Globus pallidus (tissue), 1 donor: ENCODE measurements at regions not wholly inside any gene's neighbourhood (a gene's known extent, or its start where the extent isn't known, plus 50 kb on each side); places are given as distances from the start of the nearest gene placed in this dataset.
"Not testable (repeated sequence)": the region's sequence is repeated elsewhere in the genome, so short reads cannot be mapped to it uniquely, and the experiment has no call there.

Source experiments
- DNase-seq: peaks from one replicate; pipeline ENCODE4 v3.0.0-alpha.2; 2015; ENCODE audit warnings: low spot score

DNA sequence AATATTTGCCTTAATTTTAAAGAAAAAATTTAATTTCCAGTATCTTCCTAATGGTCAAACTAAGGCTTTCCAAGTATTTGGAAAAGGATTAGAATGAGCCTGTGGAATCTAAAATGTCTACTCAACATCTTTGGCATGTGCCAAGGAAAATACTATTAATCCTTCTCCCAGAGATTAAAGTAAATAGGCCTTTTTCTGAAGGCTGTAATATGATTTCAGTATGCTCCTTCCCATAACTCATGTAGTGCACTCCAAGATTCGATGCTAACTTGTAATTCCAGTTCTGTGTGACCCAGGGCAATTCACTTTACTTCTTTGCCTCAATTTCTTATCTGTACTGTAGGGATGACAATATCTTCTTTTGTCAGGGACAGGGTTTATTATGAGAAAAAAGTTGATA is 196.9 kb downstream of the ZIC5 start:
- DNase-seq = no peak

DNA sequence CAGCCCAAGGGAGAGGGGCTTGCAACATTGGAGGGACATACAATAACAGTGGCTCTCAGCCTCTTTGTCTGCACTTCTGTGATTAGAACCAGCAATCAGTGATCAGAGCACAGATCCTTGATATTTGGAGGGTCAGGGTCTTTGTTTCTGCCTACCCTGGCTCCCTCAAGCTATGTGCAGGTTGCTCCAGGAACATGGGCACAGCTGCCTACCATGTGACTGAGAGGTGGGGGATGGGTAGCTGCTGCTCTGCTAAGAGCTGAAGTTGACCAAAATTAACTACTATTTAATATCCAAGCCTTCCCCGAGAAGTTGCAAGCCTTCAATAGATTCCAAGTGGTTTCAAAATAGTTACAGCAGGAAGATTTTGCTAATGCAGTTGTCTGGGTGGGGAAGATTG is 202.6 kb downstream of the ZIC5 start:
- no peak for DNase-seq

DNA sequence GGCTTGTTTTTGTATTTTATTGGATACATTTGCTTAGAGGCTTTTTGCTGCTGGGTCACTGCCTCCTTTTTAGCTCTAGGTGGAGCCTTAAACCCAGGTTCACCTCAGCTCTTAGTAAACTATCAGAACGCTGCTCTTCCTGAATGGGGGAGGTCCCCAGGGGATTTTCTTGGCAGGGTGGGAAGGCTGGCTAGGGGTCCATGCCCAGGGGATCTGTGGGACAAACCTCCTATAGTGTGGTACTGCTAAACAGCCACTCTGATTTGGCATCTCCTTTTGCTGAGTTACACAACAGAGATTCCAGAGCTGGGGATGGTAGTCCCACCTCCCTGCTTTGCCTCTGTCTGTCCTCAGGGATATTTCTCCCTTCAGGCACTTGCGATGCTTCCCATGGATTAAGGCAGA is 204.9 kb downstream of the ZIC5 start:
- no peak for DNase-seq

DNA sequence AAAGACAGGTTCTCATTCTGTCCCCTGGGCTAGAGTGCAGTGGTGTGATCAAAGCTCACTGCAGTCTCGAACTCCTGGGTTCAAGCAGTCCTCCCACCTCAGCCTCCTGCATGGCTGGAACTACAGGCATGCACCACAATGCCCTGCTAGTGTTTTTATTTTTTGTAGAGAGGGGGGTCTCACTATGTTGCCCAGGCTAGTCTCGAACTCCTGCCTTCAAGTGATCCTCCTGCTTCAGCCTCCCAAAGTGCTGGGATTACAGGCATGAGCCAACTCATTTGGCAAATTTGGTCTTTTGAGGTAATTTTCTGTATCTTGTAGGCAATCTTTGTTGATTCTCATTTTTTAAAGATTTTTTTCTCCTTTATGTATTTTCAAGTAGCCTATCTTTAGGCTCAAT is 205.7 kb downstream of the ZIC5 start:
- no peak for DNase-seq

DNA sequence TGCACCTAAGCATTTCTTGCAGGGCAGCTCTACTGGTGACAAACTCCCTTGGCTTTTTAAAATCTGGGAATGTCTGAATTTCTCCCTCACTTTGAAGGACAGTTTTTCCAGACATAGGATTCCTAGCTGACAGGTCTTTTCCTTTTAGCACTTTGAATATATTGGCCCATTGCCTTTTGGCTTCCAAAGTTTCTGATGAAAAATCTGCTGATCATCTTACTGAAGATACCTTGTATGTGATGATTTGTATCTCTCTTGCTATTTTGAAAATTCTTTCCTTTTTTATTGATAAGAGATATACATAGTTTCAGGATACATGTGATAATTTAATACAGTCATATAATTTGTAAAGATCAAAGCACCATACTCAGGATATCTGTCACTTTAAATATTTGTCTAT is 211.1 kb downstream of the ZIC5 start:
- DNase-seq = no peak

DNA sequence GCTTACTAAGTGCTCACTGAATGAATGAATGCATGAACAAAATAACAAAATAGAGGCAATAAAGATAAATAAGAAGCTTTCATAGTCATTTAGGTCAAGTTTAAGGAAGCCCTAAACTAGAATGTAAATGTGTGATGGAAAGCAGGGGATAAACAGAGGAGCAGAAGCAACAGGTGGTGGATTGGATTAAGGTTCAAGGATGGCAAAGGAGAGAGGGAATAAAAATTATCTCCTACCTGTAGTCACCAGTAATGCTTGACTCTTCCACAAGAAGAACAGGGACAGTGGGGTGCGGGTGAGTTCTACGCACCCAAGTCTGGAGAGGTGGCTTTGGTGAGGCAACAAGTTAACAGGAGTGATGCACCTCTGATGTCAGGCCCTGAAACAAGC is 212.4 kb downstream of the ZIC5 start:
- no peak for DNase-seq

DNA sequence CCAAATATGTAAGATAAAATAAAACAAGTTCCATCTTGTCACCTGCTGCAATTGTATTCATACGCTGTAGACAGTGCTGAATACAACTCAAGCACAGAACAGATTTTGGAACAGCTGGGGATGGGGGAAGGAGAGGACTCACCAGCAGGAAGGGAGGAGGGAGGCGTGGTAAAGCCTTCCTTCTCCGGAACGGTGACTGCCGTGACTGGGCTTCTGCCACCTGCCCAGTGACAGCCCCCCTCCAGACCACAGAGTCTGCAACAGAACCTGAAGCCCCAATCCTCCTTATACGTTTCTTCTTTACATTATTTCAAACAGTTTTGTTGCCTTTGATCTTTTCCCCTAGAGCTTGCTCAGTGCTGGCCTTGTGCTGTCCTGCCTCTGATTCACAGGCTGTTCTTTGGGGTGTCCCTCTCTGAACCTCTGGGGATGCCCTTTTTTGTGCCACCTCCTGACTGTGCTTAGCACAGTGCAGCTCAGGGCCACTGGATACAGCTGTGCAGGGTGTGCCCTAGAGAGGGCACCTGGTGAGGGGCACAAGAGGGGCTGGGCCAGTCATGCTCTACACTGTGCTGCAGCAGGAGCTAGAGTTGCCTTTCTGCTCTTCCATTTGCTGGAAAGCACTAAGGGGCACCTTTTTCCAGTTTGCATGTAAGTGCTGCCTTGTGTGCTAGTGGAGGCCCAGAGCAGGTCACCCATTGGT is 213.0 kb downstream of the ZIC5 start:
- no peak for DNase-seq

DNA sequence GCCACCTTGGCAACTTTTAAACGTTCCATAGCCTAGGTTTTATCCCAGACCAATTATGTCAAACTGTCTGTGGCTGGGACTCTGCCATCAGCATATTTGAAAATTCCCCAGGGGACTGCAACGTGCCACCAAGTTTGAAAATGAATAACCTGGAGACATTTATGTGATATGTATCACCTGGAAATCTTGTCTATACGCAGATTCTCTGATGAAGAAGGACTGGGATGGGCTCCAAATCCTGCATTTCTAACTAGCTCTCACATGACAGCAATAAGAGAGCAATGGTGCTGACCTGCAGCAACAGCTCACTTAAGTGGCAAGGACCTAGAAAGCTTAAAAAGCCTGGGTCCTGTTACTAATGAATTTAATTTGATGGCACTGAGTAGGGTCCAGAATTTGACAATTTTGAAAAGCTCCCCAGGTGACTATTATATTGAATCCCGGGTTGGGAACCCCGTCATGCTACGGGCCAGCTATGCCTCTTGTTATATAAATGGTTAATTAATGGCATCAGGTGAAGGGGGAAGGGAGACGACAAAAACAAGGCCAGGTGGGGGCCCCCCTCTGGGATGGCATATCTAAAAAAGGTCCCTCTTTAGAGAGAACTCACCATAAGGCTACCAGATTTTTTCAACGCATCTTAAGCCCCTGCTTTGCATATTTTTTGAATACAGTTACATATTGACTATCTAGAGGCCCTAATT is 213.7 kb downstream of the ZIC5 start:
- no peak for DNase-seq

DNA sequence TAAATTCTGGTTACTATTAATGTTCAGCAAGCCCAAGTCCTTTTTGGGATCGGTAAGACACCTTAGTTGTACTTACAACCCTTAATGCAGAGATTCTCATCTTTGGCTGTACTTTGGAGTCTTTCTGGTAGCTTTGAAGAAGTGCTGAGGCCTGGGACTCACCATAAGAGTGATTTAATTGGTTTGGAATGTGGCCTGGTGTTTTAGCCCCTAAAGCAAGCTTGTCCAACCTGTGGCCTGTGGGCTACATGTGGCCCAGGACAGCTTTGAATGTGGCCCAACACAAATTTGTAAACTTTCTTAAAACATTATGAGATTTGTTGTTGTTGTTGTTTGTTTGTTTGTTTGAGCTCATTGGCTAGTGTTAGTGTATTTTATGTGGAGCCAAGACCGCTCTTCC is 215.3 kb downstream of the ZIC5 start:
- DNase-seq = no peak

DNA sequence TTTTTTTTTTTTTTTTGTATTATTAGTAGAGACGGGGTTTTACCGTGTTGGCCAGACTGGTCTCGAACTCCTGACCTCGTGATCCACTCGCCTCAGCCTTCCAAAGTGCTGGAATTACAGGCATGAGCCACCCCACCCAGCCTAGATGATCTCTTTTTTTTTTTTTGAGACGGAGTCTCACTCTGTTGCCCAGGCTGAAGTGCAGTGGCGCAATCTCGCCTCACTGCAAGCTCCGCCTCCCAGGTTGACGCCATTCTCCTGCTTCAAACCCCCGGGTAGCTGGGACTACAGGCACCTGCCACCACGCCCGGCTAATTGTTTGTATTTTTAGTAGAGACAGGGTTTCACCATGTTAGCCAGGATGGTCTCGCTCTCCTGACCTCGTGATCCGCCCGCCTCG is 216.8 kb downstream of the ZIC5 start:
- DNase-seq = not testable (repeated sequence)

DNA sequence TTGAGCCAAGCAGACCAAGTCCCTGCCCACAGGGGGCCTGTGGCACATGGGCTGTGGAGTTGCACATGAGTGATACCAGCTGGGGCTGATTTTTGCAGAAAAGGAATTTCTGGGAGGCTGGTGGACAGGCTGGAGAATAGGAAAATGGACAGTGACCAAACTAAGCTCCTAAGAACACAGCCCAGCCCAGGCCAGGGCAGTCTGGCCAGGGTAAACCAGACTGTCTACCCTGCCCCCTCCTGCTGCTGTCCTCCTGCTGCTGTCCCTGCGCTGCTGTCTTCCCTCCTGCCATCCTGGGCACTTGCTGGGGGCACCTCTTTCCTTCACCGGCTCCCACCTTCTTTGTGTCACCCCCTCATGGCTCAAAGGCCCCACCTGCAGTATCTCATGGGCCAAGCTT is 219.2 kb downstream of the ZIC5 start:
- no peak for DNase-seq

DNA sequence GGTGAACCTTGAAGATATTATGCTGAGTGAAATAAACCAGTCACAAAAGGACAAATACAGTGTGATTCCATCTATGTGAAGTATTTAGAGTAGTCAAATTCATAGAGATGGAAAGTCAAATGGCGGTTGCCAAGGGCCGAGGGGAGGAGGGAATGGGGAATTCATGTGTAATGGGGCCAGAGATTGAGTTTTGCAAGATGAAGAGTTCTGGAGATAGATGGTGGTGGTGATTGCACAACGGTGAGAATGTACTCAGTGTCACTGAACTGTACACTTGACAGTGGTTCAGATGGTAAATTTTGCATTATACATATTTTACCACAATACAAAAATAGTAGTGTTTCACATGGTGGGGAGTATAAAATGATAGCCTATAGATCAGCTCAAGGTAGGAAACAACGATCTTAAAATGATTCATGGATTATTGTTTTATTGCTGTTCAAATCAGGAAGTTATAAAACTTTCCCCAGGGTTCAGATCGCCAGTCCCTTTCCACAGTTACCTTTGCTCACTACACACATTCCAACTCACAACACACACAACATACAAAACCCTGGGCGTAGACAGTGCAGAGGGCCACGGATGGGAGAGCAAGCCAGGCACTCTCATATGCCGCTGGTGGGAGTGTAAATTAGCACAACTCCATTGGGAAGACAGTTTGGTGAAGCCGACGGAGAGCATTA is 219.9 kb downstream of the ZIC5 start:
- DNase-seq = no peak

DNA sequence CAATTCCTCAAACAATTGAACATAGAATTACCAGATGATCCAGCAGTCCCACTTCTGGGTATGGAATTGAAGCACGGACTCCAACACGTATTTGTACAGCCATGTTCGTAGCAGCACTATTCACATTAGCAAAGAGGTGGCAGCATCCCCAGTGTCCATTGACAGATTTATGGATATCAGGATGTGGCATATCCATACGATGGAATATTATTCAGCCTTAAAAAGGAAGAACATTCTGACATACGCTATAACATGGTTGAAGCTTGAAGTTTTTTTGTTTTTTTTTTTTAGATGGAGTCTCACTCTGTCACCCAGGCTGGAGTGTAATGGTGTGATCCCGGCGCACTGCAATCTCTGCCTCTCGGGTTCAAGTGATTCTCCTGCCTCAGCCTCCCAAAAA is 220.6 kb downstream of the ZIC5 start:
- DNase-seq = no peak

DNA sequence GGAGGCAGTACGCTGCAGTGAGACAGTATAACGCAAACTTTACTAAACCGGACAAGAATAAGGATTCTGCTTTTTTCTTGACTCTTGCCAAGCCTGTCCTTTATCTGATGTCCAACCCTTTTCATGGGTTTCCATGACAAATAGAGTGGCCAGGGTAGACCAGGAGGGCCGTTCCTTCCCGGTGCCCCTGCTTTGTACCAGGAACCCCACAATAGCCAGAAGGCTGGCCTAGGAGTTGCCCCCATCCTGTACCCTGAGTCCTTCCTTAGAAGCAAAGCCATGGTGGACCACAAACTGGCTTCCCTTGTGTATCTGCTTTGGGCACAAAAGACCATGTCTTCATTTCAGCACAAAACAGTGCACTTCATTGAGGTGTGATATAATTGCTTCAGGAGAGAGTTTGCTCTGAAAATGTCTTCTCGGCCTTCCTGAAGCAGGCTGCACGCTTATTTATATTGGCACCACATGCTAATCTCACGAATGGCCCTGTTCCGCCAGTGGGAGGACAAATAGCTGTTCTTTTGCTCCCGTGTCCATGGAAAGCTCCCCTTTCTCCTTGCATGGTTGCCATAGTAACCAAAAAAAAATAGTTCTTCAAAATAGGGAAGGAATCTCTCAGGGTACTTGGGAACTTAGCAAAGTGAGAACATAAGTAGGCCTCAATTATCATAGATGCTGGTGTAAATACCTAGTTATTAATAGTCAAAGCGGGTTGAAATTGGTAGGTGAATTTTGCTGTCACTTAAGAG is 222.1 kb downstream of the ZIC5 start:
- no peak for DNase-seq

DNA sequence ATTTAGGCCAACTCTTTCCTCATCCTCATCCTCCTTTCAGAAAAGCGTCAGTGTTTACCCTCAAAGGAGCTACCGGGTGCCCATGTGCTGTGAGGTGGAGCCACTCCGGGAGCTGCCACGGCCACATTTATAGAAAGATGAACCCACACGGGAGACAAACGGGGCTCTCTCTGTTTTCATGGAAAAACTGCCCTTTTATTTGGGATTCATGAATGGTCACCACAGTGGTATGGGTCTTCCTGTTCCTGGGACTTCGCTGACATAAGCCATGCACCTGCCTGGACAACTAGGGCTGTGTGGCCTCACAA is 224.2 kb downstream of the ZIC5 start:
- DNase-seq = no peak

DNA sequence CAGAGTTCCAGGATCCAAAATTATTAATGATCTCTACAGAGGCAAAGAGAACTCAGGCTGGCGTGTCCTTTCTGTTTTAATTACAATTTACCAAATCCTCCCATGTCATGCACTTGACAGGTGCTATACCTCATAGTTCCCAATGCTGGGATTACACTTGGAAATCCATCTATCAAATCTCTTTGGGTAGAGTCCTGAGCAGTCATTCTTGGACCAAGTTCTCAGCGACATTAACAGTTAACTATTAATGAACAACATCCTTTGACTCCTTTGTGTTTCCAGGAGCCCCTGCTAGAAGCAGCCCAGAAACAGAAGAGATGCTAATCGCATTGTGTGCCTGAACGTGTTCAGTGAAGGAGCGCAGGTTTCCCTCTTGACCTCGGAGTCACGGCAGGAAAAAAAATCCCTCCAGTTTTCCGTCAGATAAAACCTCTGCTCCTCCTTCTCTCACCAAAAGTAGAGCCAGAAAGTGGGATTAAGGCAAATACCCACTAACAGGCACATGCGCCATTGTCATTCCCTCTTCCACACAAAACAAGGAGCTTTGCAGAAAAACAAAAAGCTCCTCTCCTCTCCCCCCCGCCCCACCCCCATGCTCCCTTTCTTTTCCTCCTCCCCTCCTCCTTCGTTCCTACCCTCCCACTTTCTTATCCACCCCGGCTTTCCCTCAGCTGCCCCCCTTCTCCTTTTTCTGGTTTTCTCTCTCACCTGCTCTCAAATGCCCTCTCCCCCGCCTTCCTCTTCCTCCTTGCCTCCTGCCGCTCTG is 224.7 kb downstream of the ZIC5 start:
- no peak for DNase-seq

DNA sequence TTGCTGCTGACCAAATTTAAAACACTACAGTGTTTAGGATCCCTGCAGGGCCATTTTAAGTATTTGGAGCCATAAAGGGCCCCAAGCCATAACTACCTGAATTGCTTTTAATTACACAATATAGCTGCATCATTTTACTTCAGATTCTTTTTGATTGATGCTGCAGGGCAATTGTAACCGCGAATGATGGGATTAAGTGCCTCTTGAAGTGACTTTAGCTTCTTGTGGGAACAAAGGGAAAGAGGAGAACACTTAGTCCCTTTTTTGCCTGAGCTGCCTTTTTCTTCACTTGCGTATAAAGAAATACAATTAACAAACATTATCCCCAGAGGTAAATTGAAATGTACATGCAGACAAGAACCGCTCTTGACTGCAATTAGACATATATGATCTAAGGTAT is 228.5 kb downstream of the ZIC5 start:
- no peak for DNase-seq

DNA sequence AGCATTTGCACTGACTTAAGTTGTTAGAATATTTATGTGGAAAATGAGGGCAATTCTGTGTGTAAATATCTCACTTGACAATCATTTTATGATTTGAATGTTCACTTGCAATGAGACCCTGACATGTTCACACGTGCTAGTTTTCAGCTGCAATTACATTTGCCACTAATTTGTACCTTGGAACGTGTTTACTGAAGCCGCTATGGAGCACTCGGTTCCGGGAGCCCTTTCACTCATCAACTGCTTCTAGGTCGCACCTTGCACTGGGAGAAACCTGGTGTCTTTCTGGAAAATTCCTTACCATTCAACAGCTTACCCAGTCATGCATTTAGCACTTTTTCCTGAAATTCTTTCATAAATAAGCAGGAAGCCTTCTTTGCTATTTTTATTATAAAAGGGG is 229.6 kb downstream of the ZIC5 start:
- DNase-seq = no peak

DNA sequence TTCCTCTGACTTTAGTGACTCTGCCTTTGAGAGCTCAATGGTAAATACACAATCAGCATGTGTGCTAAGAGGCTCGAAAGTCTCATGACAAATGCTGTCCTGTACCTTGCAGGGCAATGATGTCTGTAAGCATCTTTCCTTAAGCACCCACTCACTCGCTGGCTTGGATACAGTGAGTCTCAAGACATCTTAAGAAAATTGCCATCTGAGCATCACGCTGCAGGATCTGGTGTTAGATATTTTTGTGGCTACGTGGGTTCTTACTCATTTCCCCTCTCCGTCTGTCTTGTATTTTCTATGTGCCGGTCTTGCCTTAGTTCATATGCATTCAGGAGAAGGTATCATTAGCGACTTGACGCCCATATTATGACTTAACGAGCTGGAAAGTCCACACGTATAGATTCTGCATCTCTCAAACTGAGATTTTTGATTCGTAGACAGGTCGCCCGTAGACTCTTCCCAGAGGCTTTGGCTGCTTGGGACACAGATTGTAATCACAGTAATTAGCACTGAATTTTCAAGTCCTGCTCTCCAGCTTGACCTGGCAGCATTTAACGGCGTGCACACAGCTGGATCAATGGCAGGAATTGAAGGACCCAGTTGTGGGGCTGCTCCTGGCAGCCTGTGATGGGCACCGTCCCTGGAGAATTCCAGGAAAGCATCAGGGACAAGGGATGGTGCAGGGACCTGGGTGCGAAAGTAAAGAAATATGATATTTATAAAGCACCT is 231.2 kb downstream of the ZIC5 start:
- DNase-seq = no peak

DNA sequence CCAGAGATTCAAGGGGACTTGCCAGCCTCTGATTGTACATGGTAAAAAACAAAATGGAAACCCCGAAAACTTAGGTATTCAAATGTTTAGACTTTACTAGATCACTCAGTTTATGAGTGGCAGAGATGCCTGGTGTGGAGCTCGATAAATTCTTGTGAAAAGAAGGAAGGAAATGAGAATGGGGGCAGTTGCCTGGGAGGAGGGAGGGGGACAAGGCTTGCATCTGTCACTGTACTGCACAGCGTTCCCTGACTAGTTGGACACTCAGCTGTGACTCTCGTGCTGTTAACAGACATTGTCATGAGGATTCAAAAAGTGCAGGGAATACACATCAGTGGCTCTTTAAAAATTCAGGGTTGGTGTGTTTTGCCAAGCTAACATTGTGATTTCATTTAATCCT is 232.9 kb downstream of the ZIC5 start:
- DNase-seq = no peak

DNA sequence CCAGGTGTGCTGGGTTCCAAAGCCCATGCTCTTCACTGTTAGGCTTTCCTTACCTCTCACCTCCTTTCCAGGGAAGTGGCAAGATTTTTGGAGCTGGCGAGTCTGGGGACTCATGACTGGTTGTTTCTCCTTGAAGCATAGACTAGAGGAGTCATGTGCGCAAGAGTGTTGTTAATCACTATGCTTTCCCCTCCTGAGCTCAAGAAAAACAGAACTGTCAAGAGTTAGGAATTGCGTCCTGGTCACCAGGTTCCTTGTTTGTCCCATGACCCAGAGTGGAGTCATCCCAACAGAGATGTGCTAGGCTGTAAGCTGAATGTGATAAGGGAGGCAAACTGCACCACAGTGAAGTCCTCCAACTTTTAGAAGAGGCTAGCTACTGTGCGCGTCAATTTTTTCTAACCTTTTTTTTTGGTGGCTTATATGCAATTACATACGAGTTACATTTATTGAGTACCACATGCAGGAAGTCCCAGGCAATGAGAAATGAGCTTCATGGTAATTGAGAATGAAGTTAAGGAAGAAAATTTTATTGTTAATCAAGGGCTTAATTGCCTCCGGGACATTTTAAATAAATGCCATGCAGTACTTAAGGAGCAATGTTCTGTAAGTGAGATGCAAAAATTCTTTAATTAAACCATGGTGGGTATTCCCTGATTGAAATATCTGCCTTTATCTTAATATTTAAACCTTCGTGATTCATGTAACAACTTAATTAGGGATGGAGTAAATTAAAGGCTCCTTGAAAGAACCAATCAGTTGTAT is 233.9 kb downstream of the ZIC5 start:
- no peak for DNase-seq
